Left lung (tissue), 4 donors: ENCODE measurements at regions not wholly inside any gene's neighbourhood (a gene's known extent, or its start where the extent isn't known, plus 50 kb on each side); places are given as distances from the start of the nearest gene placed in this dataset.

ENCODE experiments used
- ATAC-seq: fragments of 200-7000 bp; cut with Tn5 transposase; one replicate; pipeline ENCODE4 v1.9.1; 2020; ENCODE audit warnings: moderate library complexity
- DNase-seq, 4 donors: peaks; one replicate each; pipeline ENCODE4 v3.0.0-alpha.2; 2013 to 2020
- H3K27ac ChIP-seq, 2 donors: fragments of 200-600 bp; sonication (generic) in 1 of 2; one replicate each; pipeline versions ENCODE4 v1.5.0 to v1.8.0; 2020 to 2021
- H3K27me3 ChIP-seq, 2 donors: fragments of 200-600 bp; sonication (generic) in 1 of 2; one replicate each; pipeline versions ENCODE4 v1.5.0 to v1.8.0; 2020 to 2021
- H3K36me3 ChIP-seq, 2 donors: fragments of 200-600 bp; sonication (generic) in 1 of 2; one replicate each; pipeline versions ENCODE4 v1.5.0 to v1.8.0; 2020 to 2021
- H3K4me1 ChIP-seq, 2 donors: fragments of 200-600 bp; one replicate each; pipeline ENCODE4 v1.8.0; 2021
- H3K4me3 ChIP-seq, 2 donors: fragments of 200-600 bp; sonication (generic) in 1 of 2; one replicate each; pipeline versions ENCODE4 v1.5.0 to v1.8.0; 2020 to 2021; ENCODE audit warnings: mild to moderate bottlenecking in 1 of 2
- H3K9me3 ChIP-seq, 2 donors: fragments of 200-600 bp; sonication (generic) in 1 of 2; one replicate each; pipeline versions ENCODE4 v1.5.0 to v1.8.0; 2020 to 2021
- CTCF ChIP-seq, 2 donors: fragments of 200-600 bp; sonication (generic) in 1 of 2; IDR thresholded peaks; one replicate each; pipeline versions ENCODE4 v1.5.0 to v1.8.0; 2021; ENCODE audit warnings: antibody characterized with exemption in 2 of 2
- intact Hi-C, 2 donors: fragments of 100-400 bp; cut with DNase I; formaldehyde crosslinking; loops; one replicate each; pipeline versions ENCODE4 v1.11.2 to v1.14.2; 2022
- donor health status: DM: no; HTN: yes; CAD: no.
- donor health status: DM: no; HTN: no; CAD: no.

- intact Hi-C loops, result no loop called here
- no peak for ATAC-seq
- no peak overlapping the region for H3K27ac ChIP-seq
Measured at GRCh38 chr4:124188595-124188994, 523.9 kb downstream of the ANKRD50 start.

GRCh38 chr4:124189545-124189944 lies 523.0 kb downstream of the ANKRD50 start:
- no peaks in the 10 kb centered on the region for H3K4me1 ChIP-seq
- H3K27me3 ChIP-seq, result no peaks in the 10 kb centered on the region
- H3K9me3 ChIP-seq, result peaks cover 0 to 13% of the 10 kb centered on the region in 2 donors
- DNase-seq (no peak), ATAC-seq (no peak)
- no peak for TF ChIP-seq CTCF (IDR thresholded peaks at IDR 0.05)
- no peaks in the 10 kb centered on the region for H3K36me3 ChIP-seq
- intact Hi-C loops, result no loop called here
- H3K4me3 ChIP-seq, result no peak overlapping the region
- no peak overlapping the region for H3K27ac ChIP-seq

More at GRCh38 chr4:124188595-124188994, 523.9 kb downstream of the ANKRD50 start:
- no peaks in the 10 kb centered on the region for H3K36me3 ChIP-seq
- H3K27me3 ChIP-seq, result no peaks in the 10 kb centered on the region
- H3K4me3 ChIP-seq, result no peak overlapping the region
- no peak for TF ChIP-seq CTCF (IDR thresholded peaks at IDR 0.05)
- H3K4me1 ChIP-seq, result no peaks in the 10 kb centered on the region
- peaks cover 0 to 13% of the 10 kb centered on the region in 2 donors for H3K9me3 ChIP-seq
- no peak for DNase-seq

- H3K27ac ChIP-seq, result no peak overlapping the region
- H3K27me3 ChIP-seq, result no peaks in the 10 kb centered on the region
- H3K4me3 ChIP-seq, result no peak overlapping the region
- no peak for ATAC-seq
- TF ChIP-seq CTCF (IDR thresholded peaks at IDR 0.05), result no peak
- peaks cover 0 to 13% of the 10 kb centered on the region in 2 donors for H3K9me3 ChIP-seq
- intact Hi-C loops, result no loop called here
- no peaks in the 10 kb centered on the region for H3K36me3 ChIP-seq
- H3K4me1 ChIP-seq, result no peaks in the 10 kb centered on the region
- DNase-seq, result no peak
Measured at GRCh38 chr4:124191329-124191728, 521.2 kb downstream of the ANKRD50 start.

GRCh38 chr4:124192544-124192943 lies 520.0 kb downstream of the ANKRD50 start:
- intact Hi-C loops, result no loop called here
- H3K4me3 ChIP-seq, result no peak overlapping the region
- H3K36me3 ChIP-seq, result no peaks in the 10 kb centered on the region
- peaks cover 0 to 13% of the 10 kb centered on the region in 2 donors for H3K9me3 ChIP-seq
- ATAC-seq (no peak), DNase-seq (no peak)
- TF ChIP-seq CTCF (IDR thresholded peaks at IDR 0.05), result no peak
- no peaks in the 10 kb centered on the region for H3K4me1 ChIP-seq
- no peaks in the 10 kb centered on the region for H3K27me3 ChIP-seq
- H3K27ac ChIP-seq, result no peak overlapping the region

- no peak for TF ChIP-seq CTCF (IDR thresholded peaks at IDR 0.05)
- ATAC-seq (no peak), DNase-seq (no peak)
- Histone ChIP-seq H3K4me3 (no peak overlapping the region), H3K36me3 (no peaks in the 10 kb centered on the region), H3K27me3 (no peaks in the 10 kb centered on the region), H3K27ac (no peak overlapping the region), H3K4me1 (no peaks in the 10 kb centered on the region), H3K9me3 (no peaks in the 10 kb centered on the region)
- intact Hi-C loops, result no loop called here
Measured at GRCh38 chr4:124199185-124199584, 513.3 kb downstream of the ANKRD50 start.
